ENCODE measurements at regions not wholly inside any gene's neighbourhood (a gene's known extent, or its start where the extent isn't known, plus 50 kb on each side); places are given as distances from the start of the nearest gene placed in this dataset.
A peak's percentile ranks its signal among the peaks of the same experiment; 100 is the strongest.

DNA sequence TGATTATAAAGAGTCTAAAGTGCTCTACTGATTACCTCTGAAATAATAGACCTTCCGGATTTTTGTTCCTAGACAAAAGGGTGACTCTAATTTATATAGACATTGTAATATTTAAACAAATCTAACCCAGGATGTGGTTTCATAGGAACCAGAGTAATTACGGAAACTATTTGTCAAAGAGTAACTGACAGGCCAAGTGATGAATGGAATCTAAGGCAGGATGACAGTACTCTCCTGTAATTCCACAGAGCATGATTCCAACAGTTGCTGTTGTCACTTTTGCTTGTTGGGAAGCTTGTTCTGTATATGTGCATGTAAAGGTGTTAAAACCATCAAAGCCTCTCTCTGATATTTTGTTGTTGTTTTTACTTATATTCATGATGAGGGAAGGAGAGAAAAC, 1141.0 kb downstream of the IGSF11 start:
- DNase-seq (ENCODE audit: low read depth) = no peak
- no peak overlapping the region for H3K4me3 ChIP-seq (ENCODE audit: low read depth, low read length)
- TF ChIP-seq POLR2A (IDR thresholded peaks at IDR 0.05; ENCODE audit: extremely low read depth, insufficient read length) = no peak
- TF ChIP-seq, protein P1, sequence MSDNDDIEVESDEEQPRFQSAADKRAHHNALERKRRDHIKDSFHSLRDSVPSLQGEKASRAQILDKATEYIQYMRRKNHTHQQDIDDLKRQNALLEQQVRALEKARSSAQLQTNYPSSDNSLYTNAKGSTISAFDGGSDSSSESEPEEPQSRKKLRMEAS (IDR thresholded peaks at IDR 0.05; ENCODE audit: low read depth, low read length) = no peak
- no peak for TF ChIP-seq MYC (IDR thresholded peaks at IDR 0.05; ENCODE audit: low read depth, low read length)
- TF ChIP-seq, protein P2, sequence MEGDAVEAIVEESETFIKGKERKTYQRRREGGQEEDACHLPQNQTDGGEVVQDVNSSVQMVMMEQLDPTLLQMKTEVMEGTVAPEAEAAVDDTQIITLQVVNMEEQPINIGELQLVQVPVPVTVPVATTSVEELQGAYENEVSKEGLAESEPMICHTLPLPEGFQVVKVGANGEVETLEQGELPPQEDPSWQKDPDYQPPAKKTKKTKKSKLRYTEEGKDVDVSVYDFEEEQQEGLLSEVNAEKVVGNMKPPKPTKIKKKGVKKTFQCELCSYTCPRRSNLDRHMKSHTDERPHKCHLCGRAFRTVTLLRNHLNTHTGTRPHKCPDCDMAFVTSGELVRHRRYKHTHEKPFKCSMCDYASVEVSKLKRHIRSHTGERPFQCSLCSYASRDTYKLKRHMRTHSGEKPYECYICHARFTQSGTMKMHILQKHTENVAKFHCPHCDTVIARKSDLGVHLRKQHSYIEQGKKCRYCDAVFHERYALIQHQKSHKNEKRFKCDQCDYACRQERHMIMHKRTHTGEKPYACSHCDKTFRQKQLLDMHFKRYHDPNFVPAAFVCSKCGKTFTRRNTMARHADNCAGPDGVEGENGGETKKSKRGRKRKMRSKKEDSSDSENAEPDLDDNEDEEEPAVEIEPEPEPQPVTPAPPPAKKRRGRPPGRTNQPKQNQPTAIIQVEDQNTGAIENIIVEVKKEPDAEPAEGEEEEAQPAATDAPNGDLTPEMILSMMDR (IDR thresholded peaks at IDR 0.05; ENCODE audit: low read depth, low read length) = no peak

DNA sequence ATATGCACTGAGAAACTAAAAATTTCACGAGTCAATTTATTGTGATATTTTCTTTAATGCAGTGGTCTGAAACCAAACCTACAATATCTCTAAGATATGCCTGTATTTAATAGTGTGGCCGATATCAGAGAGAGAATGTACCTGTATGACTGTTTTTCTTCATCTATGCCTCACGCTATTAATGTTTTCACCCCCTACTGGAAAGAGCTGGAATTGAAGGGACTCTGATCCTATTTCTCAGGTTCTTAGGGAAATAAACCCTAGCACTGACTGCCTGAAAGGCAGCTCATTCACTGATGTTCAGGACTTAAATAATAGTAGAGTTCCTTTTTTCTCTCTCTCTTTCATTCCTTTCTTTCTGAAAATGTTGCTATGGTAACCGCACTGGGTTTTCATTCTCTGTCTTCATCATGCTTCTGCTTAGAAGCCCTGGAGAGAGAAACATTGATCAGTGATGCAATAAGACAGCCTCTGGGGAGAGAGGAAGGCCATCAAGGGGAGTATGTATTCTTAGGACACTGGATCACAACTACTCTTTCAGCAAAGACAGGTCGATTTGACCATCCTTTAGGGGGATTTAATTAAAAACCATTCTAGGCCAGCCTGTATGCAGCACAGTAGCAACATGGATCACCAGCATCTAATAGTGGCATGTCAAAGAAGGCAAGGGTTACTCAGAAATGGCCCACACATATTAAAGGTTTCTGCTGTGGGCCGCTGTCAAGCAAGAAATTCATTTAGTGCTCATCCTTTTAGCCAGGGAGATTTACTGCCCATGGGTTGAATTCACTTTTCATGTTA, 1135.7 kb downstream of the IGSF11 start:
- TF ChIP-seq MYC (IDR thresholded peaks at IDR 0.05; ENCODE audit: low read depth, low read length) = no peak
- TF ChIP-seq, protein P2 (IDR thresholded peaks at IDR 0.05; ENCODE audit: low read depth, low read length) = peak; percentile 35
- H3K4me3 ChIP-seq (ENCODE audit: low read depth, low read length) = no peak overlapping the region
- peak; percentile 21 for DNase-seq (ENCODE audit: low read depth)

DNA sequence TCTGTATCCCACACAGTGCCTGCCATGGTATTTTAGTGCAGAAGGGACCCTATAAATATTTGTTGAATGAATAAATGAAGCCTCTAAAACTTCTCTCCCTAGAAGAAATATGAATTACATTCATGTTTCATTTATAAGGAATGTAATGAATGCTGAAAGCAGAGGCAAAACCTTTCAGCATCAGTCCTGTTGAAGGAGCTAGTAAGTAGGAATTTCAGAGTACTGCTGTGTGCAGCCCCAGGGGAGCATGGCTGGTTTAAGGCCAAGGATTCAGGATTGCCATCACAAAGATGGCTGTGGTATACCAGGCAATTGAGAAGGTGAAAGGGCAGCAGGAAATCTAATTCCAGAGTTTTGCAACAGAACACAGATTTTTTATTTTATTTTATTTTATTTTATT, 1131.4 kb downstream of the IGSF11 start:
- no peak overlapping the region for H3K4me3 ChIP-seq (ENCODE audit: low read depth, low read length)
- TF ChIP-seq POLR2A (IDR thresholded peaks at IDR 0.05; ENCODE audit: extremely low read depth, insufficient read length) (no peak), MYC (IDR thresholded peaks at IDR 0.05; ENCODE audit: low read depth, low read length) (no peak)
- TF ChIP-seq, protein P1 (IDR thresholded peaks at IDR 0.05; ENCODE audit: low read depth, low read length) = no peak
- TF ChIP-seq, protein P2 (IDR thresholded peaks at IDR 0.05; ENCODE audit: low read depth, low read length) = no peak
- no peak for DNase-seq (ENCODE audit: low read depth)

DNA sequence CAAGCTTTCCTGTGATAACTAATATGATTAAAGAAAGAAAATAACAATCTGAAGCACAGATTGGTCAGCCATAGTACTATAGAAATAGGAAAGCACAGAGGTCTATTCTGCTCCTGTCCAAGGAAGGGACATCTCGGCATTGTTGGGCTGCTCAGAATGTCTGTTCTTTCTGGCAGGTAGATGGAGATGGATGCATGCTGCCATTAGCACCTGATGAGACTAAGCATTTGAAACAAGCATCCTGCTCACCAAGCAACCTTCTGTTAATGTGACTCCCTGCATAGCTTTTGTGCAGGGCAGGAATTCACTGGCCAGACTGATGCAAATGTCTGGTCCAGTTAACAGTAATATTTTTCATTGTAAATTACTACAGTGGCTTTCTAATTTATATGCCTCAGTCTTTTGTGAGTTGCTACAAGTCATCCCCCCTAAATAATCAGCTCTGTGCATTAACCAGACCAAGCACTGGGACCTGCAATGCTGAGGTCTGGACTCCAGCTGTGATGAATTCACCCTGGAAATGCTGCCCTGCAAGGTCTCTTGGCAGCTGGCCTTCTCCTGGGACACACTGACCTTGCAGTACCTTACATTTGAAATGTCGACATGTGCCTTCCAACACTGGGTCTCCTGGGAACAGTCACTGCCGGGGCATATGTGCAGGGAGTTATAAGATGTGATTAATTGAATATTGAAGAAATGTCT, 1123.7 kb downstream of the IGSF11 start:
- H3K4me3 ChIP-seq (ENCODE audit: low read depth, low read length) = no peak overlapping the region
- no peak for DNase-seq (ENCODE audit: low read depth)
- TF ChIP-seq POLR2A (IDR thresholded peaks at IDR 0.05; ENCODE audit: extremely low read depth, insufficient read length) (no peak), MYC (IDR thresholded peaks at IDR 0.05; ENCODE audit: low read depth, low read length) (no peak)
- TF ChIP-seq, protein P2 (IDR thresholded peaks at IDR 0.05; ENCODE audit: low read depth, low read length) = no peak

DNA sequence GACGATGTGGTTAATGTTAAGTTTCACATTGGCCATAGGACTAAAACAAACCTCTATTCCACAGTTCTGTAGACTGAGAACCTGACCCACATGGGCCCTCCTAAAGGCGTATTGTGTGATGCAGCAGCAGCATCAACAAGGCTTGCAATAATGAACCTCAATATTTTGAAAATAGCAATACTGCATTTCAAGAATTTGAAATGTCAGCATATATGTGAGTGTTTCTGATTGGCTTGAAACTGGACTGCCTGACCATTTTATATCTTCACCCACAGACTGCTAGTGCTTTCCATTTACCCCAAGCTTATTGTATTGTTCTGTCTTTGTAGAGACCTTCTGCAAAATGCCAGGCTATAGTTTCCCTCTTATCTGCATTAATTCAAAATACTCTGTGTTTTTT, 1122.3 kb downstream of the IGSF11 start:
- H3K4me3 ChIP-seq (ENCODE audit: low read depth, low read length) = no peak overlapping the region
- TF ChIP-seq, protein P2 (IDR thresholded peaks at IDR 0.05; ENCODE audit: low read depth, low read length) = no peak
- TF ChIP-seq, protein P1 (IDR thresholded peaks at IDR 0.05; ENCODE audit: low read depth, low read length) = no peak
- TF ChIP-seq MYC (IDR thresholded peaks at IDR 0.05; ENCODE audit: low read depth, low read length) = no peak
- TF ChIP-seq POLR2A (IDR thresholded peaks at IDR 0.05; ENCODE audit: extremely low read depth, insufficient read length) = no peak
- DNase-seq (ENCODE audit: low read depth) = no peak
